ENCODE measurements at regions not wholly inside any gene's neighbourhood (a gene's known extent, or its start where the extent isn't known, plus 50 kb on each side); places are given as distances from the start of the nearest gene placed in this dataset.

DNA sequence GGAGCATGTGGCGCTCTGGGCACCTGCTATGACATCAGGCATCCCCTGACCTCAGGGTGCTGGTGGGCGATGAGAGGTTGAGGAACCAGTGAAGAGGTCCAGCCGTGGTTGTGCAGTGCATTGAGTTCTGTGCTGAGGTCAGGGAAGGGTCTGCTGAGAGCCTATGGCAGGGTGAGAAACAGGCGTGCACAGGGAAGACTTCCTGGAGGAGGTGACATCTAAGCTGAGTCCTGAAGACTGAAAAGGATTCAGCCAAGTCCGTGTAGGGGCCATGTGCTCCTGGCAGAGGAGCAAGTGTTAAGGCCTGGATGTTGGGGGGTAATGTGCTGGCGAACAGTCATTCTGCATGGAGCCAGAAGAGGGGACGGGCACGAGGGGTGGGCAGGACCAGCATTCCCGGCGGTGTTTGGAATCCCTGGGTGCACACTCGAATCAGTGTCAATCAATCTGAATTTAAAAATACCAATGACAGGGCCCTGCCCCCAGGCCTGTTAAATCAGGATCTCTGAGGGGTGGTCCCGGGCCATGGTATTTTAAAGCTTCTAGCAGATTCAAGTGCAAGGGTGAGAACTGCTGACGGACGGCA is 65.8 kb upstream of the CIBAR2 start:
- TF ChIP-seq EZH2 (IDR thresholded peaks at IDR 0.05; ENCODE audit: borderline replicate concordance) (no peak), EZH2phosphoT487 (IDR thresholded peaks at IDR 0.05; ENCODE audit: low read depth, severe bottlenecking, unreplicated experiment) (no peak)
- TF ChIP-seq, protein P1, sequence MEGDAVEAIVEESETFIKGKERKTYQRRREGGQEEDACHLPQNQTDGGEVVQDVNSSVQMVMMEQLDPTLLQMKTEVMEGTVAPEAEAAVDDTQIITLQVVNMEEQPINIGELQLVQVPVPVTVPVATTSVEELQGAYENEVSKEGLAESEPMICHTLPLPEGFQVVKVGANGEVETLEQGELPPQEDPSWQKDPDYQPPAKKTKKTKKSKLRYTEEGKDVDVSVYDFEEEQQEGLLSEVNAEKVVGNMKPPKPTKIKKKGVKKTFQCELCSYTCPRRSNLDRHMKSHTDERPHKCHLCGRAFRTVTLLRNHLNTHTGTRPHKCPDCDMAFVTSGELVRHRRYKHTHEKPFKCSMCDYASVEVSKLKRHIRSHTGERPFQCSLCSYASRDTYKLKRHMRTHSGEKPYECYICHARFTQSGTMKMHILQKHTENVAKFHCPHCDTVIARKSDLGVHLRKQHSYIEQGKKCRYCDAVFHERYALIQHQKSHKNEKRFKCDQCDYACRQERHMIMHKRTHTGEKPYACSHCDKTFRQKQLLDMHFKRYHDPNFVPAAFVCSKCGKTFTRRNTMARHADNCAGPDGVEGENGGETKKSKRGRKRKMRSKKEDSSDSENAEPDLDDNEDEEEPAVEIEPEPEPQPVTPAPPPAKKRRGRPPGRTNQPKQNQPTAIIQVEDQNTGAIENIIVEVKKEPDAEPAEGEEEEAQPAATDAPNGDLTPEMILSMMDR (IDR thresholded peaks at IDR 0.05; ENCODE audit: poor library complexity) = no peak

All from hepatocyte (in vitro differentiated cells).